ENCODE measurements at regions not wholly inside any gene's neighbourhood (a gene's known extent, or its start where the extent isn't known, plus 50 kb on each side); places are given as distances from the start of the nearest gene placed in this dataset.

- TF ChIP-seq CTCF (conservative IDR thresholded peaks at IDR 0.05; ENCODE audit: low read length) = no peak
- no peak for TF ChIP-seq EZH2phosphoT487 (IDR thresholded peaks at IDR 0.05; ENCODE audit: borderline replicate concordance, low read depth, low read length)
Observed at GRCh38 chr6:53977551-53977950, 133.7 kb upstream of the MLIP start.
